ENCODE measurements at regions not wholly inside any gene's neighbourhood (a gene's known extent, or its start where the extent isn't known, plus 50 kb on each side); places are given as distances from the start of the nearest gene placed in this dataset.

GRCh38 chr11:113563766-113564526 lies 88.7 kb upstream of the DRD2 start:
- TF ChIP-seq CTCF (IDR thresholded peaks at IDR 0.05; ENCODE audit: low read depth, low read length): no peak
- TF ChIP-seq POLR2A (IDR thresholded peaks at IDR 0.05; ENCODE audit: extremely low read depth, insufficient read length): no peak

All from NB4 (cell line).